ENCODE measurements at regions not wholly inside any gene's neighbourhood (a gene's known extent, or its start where the extent isn't known, plus 50 kb on each side); places are given as distances from the start of the nearest gene placed in this dataset.

DNA sequence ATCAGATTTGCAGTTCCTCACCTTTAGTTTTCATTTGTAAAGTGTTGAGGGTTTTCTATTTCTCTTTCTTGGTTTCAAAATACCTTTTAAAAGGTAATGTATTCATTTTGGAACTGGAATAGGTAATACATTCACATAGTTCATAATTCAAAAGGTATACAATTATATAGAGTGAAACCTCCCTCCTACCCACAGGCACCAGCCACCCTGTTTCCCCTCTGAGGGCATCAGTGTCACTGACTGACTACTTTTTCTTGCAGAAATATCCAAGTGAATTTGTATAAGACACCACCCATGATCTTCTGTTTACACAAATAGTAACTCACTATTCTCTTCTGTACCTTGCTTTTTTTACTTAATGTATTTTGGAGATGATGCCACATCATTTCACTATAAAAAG lies 139.6 kb upstream of the EGLN3 start:
- TF ChIP-seq CTCF (IDR thresholded peaks at IDR 0.05; ENCODE audit: low read depth, low read length) (no peak), EZH2phosphoT487 (IDR thresholded peaks at IDR 0.05; ENCODE audit: low read depth) (no peak)

Measured in OCI-LY3 (cell line).